ENCODE measurements at regions not wholly inside any gene's neighbourhood (a gene's known extent, or its start where the extent isn't known, plus 50 kb on each side); places are given as distances from the start of the nearest gene placed in this dataset.

DNA sequence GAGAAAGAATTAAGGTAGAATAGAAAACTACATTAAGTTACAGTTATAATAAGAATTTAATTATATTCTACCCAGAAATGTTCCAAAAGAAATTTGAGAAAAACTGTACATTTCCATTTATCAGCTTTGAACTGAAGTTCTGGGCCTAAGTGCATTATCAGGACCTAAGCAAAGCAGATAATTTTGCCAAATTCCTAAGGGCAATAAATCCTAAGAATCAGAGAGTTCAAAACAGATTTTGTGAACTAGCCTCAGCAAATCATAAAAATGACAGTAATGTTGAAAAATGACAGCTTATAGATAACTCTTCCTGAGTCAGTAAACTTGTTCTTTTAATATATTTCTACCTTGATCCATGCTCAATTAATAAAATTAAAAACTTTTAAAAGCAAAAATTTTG, 662.1 kb upstream of the CDH9 start:
- Histone ChIP-seq H4K20me1 (ENCODE audit: control insufficient read depth, extremely low read depth, insufficient read depth, low read length) (no peaks in the 10 kb centered on the region), H2AFZ (ENCODE audit: low read length) (no peak overlapping the region), H3K79me2 (ENCODE audit: control insufficient read depth, insufficient read depth, low read length) (no peaks in the 10 kb centered on the region), H3K9ac (ENCODE audit: insufficient read depth, low read length) (no peak overlapping the region), H3K4me3 (replicated peaks in 1 of 4; ENCODE audit: control extremely low read depth in 1 of 4, insufficient read depth in 1 of 4, low read depth in 3 of 4, low read length in 4 of 4) (no peak overlapping the region), H3K4me2 (ENCODE audit: extremely low read depth, insufficient read depth, low read length) (no peak overlapping the region), H3K9me3 (ENCODE audit: control insufficient read depth, insufficient read depth, low read depth, low read length) (no peaks in the 10 kb centered on the region), H3K36me3 (ENCODE audit: control insufficient read depth, insufficient read depth, low read length) (no peaks in the 10 kb centered on the region), H3K27ac (ENCODE audit: insufficient read depth, low read length) (no peak overlapping the region), H3K4me1 (ENCODE audit: control insufficient read depth, extremely low read depth, insufficient read depth, low read length) (no peaks in the 10 kb centered on the region), H3K27me3 (ENCODE audit: control insufficient read depth, insufficient read depth, low read length) (no peaks in the 10 kb centered on the region)
- DNase-seq (ENCODE audit: low read depth in 2 of 2) = no peak
- TF ChIP-seq, protein P1, sequence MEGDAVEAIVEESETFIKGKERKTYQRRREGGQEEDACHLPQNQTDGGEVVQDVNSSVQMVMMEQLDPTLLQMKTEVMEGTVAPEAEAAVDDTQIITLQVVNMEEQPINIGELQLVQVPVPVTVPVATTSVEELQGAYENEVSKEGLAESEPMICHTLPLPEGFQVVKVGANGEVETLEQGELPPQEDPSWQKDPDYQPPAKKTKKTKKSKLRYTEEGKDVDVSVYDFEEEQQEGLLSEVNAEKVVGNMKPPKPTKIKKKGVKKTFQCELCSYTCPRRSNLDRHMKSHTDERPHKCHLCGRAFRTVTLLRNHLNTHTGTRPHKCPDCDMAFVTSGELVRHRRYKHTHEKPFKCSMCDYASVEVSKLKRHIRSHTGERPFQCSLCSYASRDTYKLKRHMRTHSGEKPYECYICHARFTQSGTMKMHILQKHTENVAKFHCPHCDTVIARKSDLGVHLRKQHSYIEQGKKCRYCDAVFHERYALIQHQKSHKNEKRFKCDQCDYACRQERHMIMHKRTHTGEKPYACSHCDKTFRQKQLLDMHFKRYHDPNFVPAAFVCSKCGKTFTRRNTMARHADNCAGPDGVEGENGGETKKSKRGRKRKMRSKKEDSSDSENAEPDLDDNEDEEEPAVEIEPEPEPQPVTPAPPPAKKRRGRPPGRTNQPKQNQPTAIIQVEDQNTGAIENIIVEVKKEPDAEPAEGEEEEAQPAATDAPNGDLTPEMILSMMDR (conservative IDR thresholded peaks at IDR 0.05 in 1 of 2, IDR thresholded peaks at IDR 0.05 in 1 of 2; ENCODE audit: low read depth in 1 of 2, low read length in 2 of 2) = no peak
- TF ChIP-seq EZH2 (IDR thresholded peaks at IDR 0.05; ENCODE audit: low read length, missing control alignments) = no peak

DNA sequence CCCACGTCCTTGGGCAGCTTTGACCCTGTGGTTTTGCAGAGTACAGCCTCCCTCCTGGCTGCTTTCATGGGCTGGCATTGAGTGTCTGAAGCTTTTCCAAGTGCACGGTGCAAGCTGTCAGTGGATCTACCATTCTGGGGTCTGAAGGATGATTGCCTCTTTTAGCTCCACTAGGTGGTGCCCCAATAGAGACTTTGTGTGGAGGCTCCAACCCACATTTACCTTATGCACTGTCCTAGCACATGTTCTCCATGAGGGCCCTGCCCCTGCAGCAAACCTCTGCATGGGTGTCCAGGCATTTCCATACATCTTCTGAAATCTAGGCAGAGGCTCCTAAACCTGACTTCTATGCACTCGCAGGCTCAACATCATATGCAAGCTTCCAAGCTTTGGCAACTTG, 644.2 kb upstream of the CDH9 start:
- no peak overlapping the region for H2AFZ ChIP-seq (ENCODE audit: low read length)

DNA sequence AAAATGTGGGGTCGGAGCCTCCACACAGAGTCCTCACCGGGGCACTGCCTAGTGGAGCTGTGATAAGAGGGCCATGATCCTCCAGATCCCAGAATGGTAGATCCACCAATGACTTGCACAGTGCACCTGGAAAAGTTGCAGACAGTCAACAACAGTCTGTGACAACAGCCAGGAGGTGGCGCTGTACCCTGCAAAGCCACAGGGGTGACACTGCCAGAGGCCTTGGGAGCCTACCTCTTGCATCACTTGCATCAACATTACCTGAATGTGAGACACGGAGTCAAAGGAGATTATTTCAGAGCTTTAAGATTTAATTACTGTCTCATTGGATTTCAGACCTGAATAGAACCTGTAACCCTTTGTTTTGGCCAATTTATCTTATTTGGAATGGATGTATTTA, 614.1 kb upstream of the CDH9 start:
- Histone ChIP-seq H3K27ac (ENCODE audit: insufficient read depth, low read length) (no peak overlapping the region), H3K79me2 (ENCODE audit: control insufficient read depth, insufficient read depth, low read length) (no peaks in the 10 kb centered on the region), H3K27me3 (ENCODE audit: control insufficient read depth, insufficient read depth, low read length) (no peaks in the 10 kb centered on the region), H3K4me2 (ENCODE audit: extremely low read depth, insufficient read depth, low read length) (no peak overlapping the region), H3K4me3 (replicated peaks in 1 of 4; ENCODE audit: control extremely low read depth in 1 of 4, insufficient read depth in 1 of 4, low read depth in 3 of 4, low read length in 4 of 4) (no peak overlapping the region), H3K36me3 (ENCODE audit: control insufficient read depth, insufficient read depth, low read length) (no peaks in the 10 kb centered on the region), H3K4me1 (ENCODE audit: control insufficient read depth, extremely low read depth, insufficient read depth, low read length) (no peaks in the 10 kb centered on the region), H3K9me3 (ENCODE audit: control insufficient read depth, insufficient read depth, low read depth, low read length) (no peaks in the 10 kb centered on the region), H3K9ac (ENCODE audit: insufficient read depth, low read length) (no peak overlapping the region), H4K20me1 (ENCODE audit: control insufficient read depth, extremely low read depth, insufficient read depth, low read length) (no peaks in the 10 kb centered on the region), H2AFZ (ENCODE audit: low read length) (no peak overlapping the region)
- DNase-seq (ENCODE audit: low read depth in 2 of 2) = no peak
- TF ChIP-seq, protein P1 (conservative IDR thresholded peaks at IDR 0.05 in 1 of 2, IDR thresholded peaks at IDR 0.05 in 1 of 2; ENCODE audit: low read depth in 1 of 2, low read length in 2 of 2) = no peak
- TF ChIP-seq EZH2 (IDR thresholded peaks at IDR 0.05; ENCODE audit: low read length, missing control alignments) = no peak

More for the DNA sequence above, 644.2 kb upstream of the CDH9 start:
- no peaks in the 10 kb centered on the region for H4K20me1 ChIP-seq (ENCODE audit: control insufficient read depth, extremely low read depth, insufficient read depth, low read length)
- no peaks in the 10 kb centered on the region for H3K36me3 ChIP-seq (ENCODE audit: control insufficient read depth, insufficient read depth, low read length)
- H3K4me2 ChIP-seq (ENCODE audit: extremely low read depth, insufficient read depth, low read length) = no peak overlapping the region
- no peak overlapping the region for H3K4me3 ChIP-seq (replicated peaks in 1 of 4; ENCODE audit: control extremely low read depth in 1 of 4, insufficient read depth in 1 of 4, low read depth in 3 of 4, low read length in 4 of 4)
- H3K27me3 ChIP-seq (ENCODE audit: control insufficient read depth, insufficient read depth, low read length) = no peaks in the 10 kb centered on the region
- no peak overlapping the region for H3K9ac ChIP-seq (ENCODE audit: insufficient read depth, low read length)
- H3K9me3 ChIP-seq (ENCODE audit: control insufficient read depth, insufficient read depth, low read depth, low read length) = no peaks in the 10 kb centered on the region
- no peak overlapping the region for H3K27ac ChIP-seq (ENCODE audit: insufficient read depth, low read length)
- TF ChIP-seq, protein P1 (conservative IDR thresholded peaks at IDR 0.05 in 1 of 2, IDR thresholded peaks at IDR 0.05 in 1 of 2; ENCODE audit: low read depth in 1 of 2, low read length in 2 of 2) = no peak
- TF ChIP-seq EZH2 (IDR thresholded peaks at IDR 0.05; ENCODE audit: low read length, missing control alignments) = no peak
- no peaks in the 10 kb centered on the region for H3K4me1 ChIP-seq (ENCODE audit: control insufficient read depth, extremely low read depth, insufficient read depth, low read length)
- H3K79me2 ChIP-seq (ENCODE audit: control insufficient read depth, insufficient read depth, low read length) = no peaks in the 10 kb centered on the region
- DNase-seq (ENCODE audit: low read depth in 2 of 2) = no peak

All from fibroblast of lung (primary cell).